Stomach (tissue), 4 donors: ENCODE measurements at regions not wholly inside any gene's neighbourhood (a gene's known extent, or its start where the extent isn't known, plus 50 kb on each side); places are given as distances from the start of the nearest gene placed in this dataset.

Experiments
- CTCF ChIP-seq, 7 experiments: fragments of 450-650 bp in 4 of 7; fragments of 200-600 bp in 3 of 7; sonication (generic) in 3 of 7; IDR thresholded peaks; one replicate each; pipeline ENCODE4 v1.5.1; 2016 to 2019; ENCODE audit warnings: antibody characterized with exemption in 7 of 7, control low read depth in 2 of 7, mild to moderate bottlenecking in 1 of 7
- EP300 ChIP-seq: sonication (generic); formaldehyde crosslinking; IDR thresholded peaks from one replicate; pipeline ENCODE4 v1.6.1; 2017; ENCODE audit warnings: antibody characterized with exemption
- POLR2A ChIP-seq, 4 donors: fragments of 450-650 bp; IDR thresholded peaks; one replicate each; pipeline ENCODE4 v1.6.1; 2016; ENCODE audit warnings: antibody characterized with exemption in 4 of 4, control low read depth in 2 of 4, mild to moderate bottlenecking in 1 of 4, moderate library complexity in 1 of 4

- TF ChIP-seq CTCF (IDR thresholded peaks at IDR 0.05) (no peak), EP300 (no peak), POLR2A (IDR thresholded peaks at IDR 0.05) (no peak)
Observed at GRCh38 chr4:187317799-187318198, 594.1 kb upstream of the FAT1 start.
